Hepatocyte (in vitro differentiated cells): ENCODE measurements at regions not wholly inside any gene's neighbourhood (a gene's known extent, or its start where the extent isn't known, plus 50 kb on each side); places are given as distances from the start of the nearest gene placed in this dataset.

Experiments used
- EZH2 ChIP-seq: fragments of 200-600 bp; sonication (generic); IDR thresholded peaks from 2 replicates; pipeline ENCODE4 v1.6.1; 2016; ENCODE audit warnings: antibody characterized with exemption, mild to moderate bottlenecking, borderline replicate concordance
- EZH2phosphoT487 ChIP-seq: fragments of 200-600 bp; sonication (generic); IDR thresholded peaks from one replicate; pipeline ENCODE4 v1.6.1; 2018; ENCODE audit warnings: antibody characterized with exemption, mild to moderate bottlenecking, low read depth, moderate library complexity; ENCODE audit not compliant: unreplicated experiment, severe bottlenecking
- TF ChIP-seq, protein P1 (sequence below): fragments of 200-600 bp; sonication (generic); IDR thresholded peaks from 2 replicates; pipeline ENCODE4 v1.5.1; 2016; ENCODE audit warnings: antibody characterized with exemption, mild to moderate bottlenecking; ENCODE audit not compliant: poor library complexity

DNA sequence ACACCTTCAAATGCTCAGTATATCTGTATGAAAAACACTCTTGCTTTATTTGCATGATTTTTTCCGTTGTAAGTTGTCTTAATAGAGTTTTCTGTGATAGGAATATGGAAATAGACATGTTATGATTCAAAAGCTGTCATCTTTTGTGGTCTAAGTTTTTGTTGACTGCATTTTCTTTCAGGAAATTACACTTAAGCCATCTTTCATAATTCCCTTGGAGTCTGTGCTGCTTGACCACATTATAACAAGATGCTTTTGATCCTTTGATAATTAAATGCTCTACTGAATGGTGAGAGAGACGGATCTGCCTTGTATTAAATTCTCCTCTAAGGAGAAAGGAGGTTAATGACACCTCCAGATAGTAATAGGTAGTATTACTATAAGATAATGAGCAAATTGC lies 272.8 kb upstream of the DAAM1 start:
- TF ChIP-seq, protein P1, sequence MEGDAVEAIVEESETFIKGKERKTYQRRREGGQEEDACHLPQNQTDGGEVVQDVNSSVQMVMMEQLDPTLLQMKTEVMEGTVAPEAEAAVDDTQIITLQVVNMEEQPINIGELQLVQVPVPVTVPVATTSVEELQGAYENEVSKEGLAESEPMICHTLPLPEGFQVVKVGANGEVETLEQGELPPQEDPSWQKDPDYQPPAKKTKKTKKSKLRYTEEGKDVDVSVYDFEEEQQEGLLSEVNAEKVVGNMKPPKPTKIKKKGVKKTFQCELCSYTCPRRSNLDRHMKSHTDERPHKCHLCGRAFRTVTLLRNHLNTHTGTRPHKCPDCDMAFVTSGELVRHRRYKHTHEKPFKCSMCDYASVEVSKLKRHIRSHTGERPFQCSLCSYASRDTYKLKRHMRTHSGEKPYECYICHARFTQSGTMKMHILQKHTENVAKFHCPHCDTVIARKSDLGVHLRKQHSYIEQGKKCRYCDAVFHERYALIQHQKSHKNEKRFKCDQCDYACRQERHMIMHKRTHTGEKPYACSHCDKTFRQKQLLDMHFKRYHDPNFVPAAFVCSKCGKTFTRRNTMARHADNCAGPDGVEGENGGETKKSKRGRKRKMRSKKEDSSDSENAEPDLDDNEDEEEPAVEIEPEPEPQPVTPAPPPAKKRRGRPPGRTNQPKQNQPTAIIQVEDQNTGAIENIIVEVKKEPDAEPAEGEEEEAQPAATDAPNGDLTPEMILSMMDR: no peak
- TF ChIP-seq EZH2phosphoT487 (no peak), EZH2 (no peak)
